IMR-90 (cell line): ENCODE measurements at regions not wholly inside any gene's neighbourhood (a gene's known extent, or its start where the extent isn't known, plus 50 kb on each side); places are given as distances from the start of the nearest gene placed in this dataset.

Source experiments
- ATAC-seq: fragments of 200-7000 bp; cut with Tn5 transposase; 2 replicates; pipeline ENCODE4 v1.9.1; 2020; ENCODE audit warnings: low read depth, mild to moderate bottlenecking, moderate library complexity
- BruUV-seq: library from RNA; stranded (reverse); fragments of 400-500 nt; replicated peaks from 2 replicates; lab custom pipeline; 2021; lab: Mats Ljungman, UMichigan
- CTCF ChIA-PET: fragments of 300-600 bp; formaldehyde crosslinking; extraction: SDS; loops from one replicate; lab custom pipeline; 2021; ENCODE audit warnings: antibody characterized with exemption; lab: Yijun Ruan, JAX
- POLR2A ChIA-PET: fragments of 300-600 bp; sonication (Branson Sonifier 250); formaldehyde crosslinking; loops from one replicate; lab custom pipeline; 2022; ENCODE audit warnings: antibody characterized with exemption; ENCODE audit not compliant: unreplicated experiment; lab: Charles Lee
- DNase-seq: peaks from one replicate; pipeline ENCODE4 v3.0.0; 2013
- H2AFZ ChIP-seq: replicated peaks from 2 replicates; pipeline ENCODE3; 2013; ENCODE audit warnings: low read length, mild to moderate bottlenecking; ENCODE audit not compliant: poor library complexity
- H2AK5ac ChIP-seq: 2 replicates; pipeline ENCODE4 v1.6.1; 2013; ENCODE audit warnings: low read depth, low read length, inconsistent platforms
- H2AK9ac ChIP-seq: replicated peaks from 2 replicates; pipeline ENCODE3; 2013; ENCODE audit warnings: mild to moderate bottlenecking, low read depth, low read length, moderate library complexity; ENCODE audit not compliant: poor library complexity
- H2BK120ac ChIP-seq: 2 replicates; pipeline ENCODE4 v1.6.1; 2013; ENCODE audit warnings: low read depth, low read length, inconsistent platforms
- H2BK15ac ChIP-seq: 3 replicates; pipeline ENCODE4 v1.6.1; 2013; ENCODE audit warnings: low read depth, low read length, inconsistent platforms
- H2BK20ac ChIP-seq: 2 replicates; pipeline ENCODE4 v1.6.1; 2013; ENCODE audit warnings: low read depth, mild to moderate bottlenecking, inconsistent platforms, low read length, moderate library complexity
- H2BK5ac ChIP-seq: 2 replicates; pipeline ENCODE4 v1.6.1; 2013; ENCODE audit warnings: mild to moderate bottlenecking, low read depth, low read length, inconsistent platforms; ENCODE audit not compliant: poor library complexity, severe bottlenecking
- H3K14ac ChIP-seq: replicated peaks from 2 replicates; pipeline ENCODE4 v1.6.1; 2013; ENCODE audit warnings: low read depth, low read length, inconsistent platforms
- H3K18ac ChIP-seq: 2 replicates; pipeline ENCODE4 v1.6.1; 2013; ENCODE audit warnings: low read depth, low read length, control low read depth
- H3K23ac ChIP-seq: 2 replicates; pipeline ENCODE4 v1.6.1; 2013; ENCODE audit warnings: low read depth, low read length, inconsistent platforms
- H3K27ac ChIP-seq: 2 replicates; pipeline ENCODE4 v1.5.1; 2013; ENCODE audit warnings: mild to moderate bottlenecking, control low read depth, low read length; ENCODE audit not compliant: insufficient read depth
- H3K27me3 ChIP-seq: 2 replicates; pipeline ENCODE4 v1.6.1; 2013; ENCODE audit warnings: low read length; ENCODE audit not compliant: control insufficient read depth, insufficient read depth
- H3K36me3 ChIP-seq: 2 replicates; pipeline ENCODE4 v1.6.1; 2013; ENCODE audit warnings: low read length, mixed read lengths; ENCODE audit not compliant: control insufficient read depth, insufficient read depth
- H3K4ac ChIP-seq: 2 replicates; pipeline ENCODE4 v1.6.1; 2013; ENCODE audit warnings: low read depth, low read length, inconsistent platforms
- H3K4me1 ChIP-seq: 2 replicates; pipeline ENCODE4 v1.6.1; 2013; ENCODE audit warnings: low read length, mixed read lengths; ENCODE audit not compliant: control insufficient read depth, insufficient read depth
- H3K4me2 ChIP-seq: 2 replicates; pipeline ENCODE4 v1.6.1; 2013; ENCODE audit warnings: low read depth, mild to moderate bottlenecking, control low read depth, low read length, moderate library complexity
- H3K4me3 ChIP-seq: 2 replicates; pipeline ENCODE4 v1.5.1; 2013; ENCODE audit warnings: low read depth, mild to moderate bottlenecking, control low read depth, low read length, moderate library complexity; ENCODE audit not compliant: insufficient read depth
- H3K56ac ChIP-seq: 2 replicates; pipeline ENCODE4 v1.6.1; 2013; ENCODE audit warnings: low read length, inconsistent platforms; ENCODE audit not compliant: insufficient read depth; ENCODE audit errors: extremely low read depth
- H3K79me1 ChIP-seq, 2 experiments: 2 replicates each; pipeline ENCODE4 v1.6.1; 2013; ENCODE audit warnings: low read length in 2 of 2, inconsistent platforms in 1 of 2, low read depth in 1 of 2
- H3K9ac ChIP-seq: 2 replicates; pipeline ENCODE4 v1.6.1; 2013; ENCODE audit warnings: low read depth, low read length, control low read depth
- H3K9me1 ChIP-seq: 2 replicates; pipeline ENCODE4 v1.6.1; 2013; ENCODE audit warnings: low read length, inconsistent platforms; ENCODE audit not compliant: insufficient read depth
- H3K9me3 ChIP-seq: 2 replicates; pipeline ENCODE4 v1.6.1; 2013; ENCODE audit warnings: low read length; ENCODE audit not compliant: control insufficient read depth, insufficient read depth
- H4K20me1 ChIP-seq: 2 replicates; pipeline ENCODE4 v1.6.1; 2013; ENCODE audit warnings: low read length, inconsistent platforms; ENCODE audit not compliant: insufficient read depth
- H4K5ac ChIP-seq: 2 replicates; pipeline ENCODE4 v1.6.1; 2013; ENCODE audit warnings: mild to moderate bottlenecking, low read depth, low read length, control low read depth
- H4K8ac ChIP-seq, 2 experiments: 2 replicates each; pipeline ENCODE4 v1.6.1; 2013; ENCODE audit warnings: low read depth in 2 of 2, low read length in 2 of 2, control low read depth in 1 of 2, inconsistent platforms in 1 of 2
- H4K91ac ChIP-seq: 2 replicates; pipeline ENCODE4 v1.6.1; 2013; ENCODE audit warnings: low read depth, low read length, inconsistent platforms; ENCODE audit not compliant: insufficient read depth
- CEBPB ChIP-seq: IDR thresholded peaks from 2 replicates; pipeline ENCODE4 v1.6.1; 2012; ENCODE audit warnings: low read depth, low read length, improper control_type of control experiment
- CHD1 ChIP-seq: IDR thresholded peaks from 2 replicates; pipeline ENCODE4 v1.6.1; 2012; ENCODE audit warnings: low read depth, low read length, improper control_type of control experiment
- CTCF ChIP-seq: conservative IDR thresholded peaks from 2 replicates; pipeline ENCODE4 v1.5.1; 2012; ENCODE audit warnings: mild to moderate bottlenecking, low read depth, low read length, improper control_type of control experiment
- FOS ChIP-seq: fragments of 150-350 bp; IDR thresholded peaks from 2 replicates; pipeline ENCODE4 v1.6.1; 2016; ENCODE audit warnings: low read depth, low read length
- MAFK ChIP-seq: IDR thresholded peaks from 2 replicates; pipeline ENCODE4 v1.6.1; 2012; ENCODE audit warnings: low read depth, low read length, improper control_type of control experiment
- MXI1 ChIP-seq: IDR thresholded peaks from 2 replicates; pipeline ENCODE4 v1.6.1; 2012; ENCODE audit warnings: low read depth, mild to moderate bottlenecking, low read length, moderate library complexity, borderline replicate concordance
- NFE2L2 ChIP-seq: fragments of 150-350 bp; IDR thresholded peaks from 2 replicates; pipeline ENCODE4 v1.6.1; 2016; ENCODE audit warnings: low read depth, mild to moderate bottlenecking, low read length
- POLR2A ChIP-seq: IDR thresholded peaks from 2 replicates; pipeline ENCODE4 v1.6.1; 2012; ENCODE audit warnings: mild to moderate bottlenecking, low read depth, low read length
- RAD21 ChIP-seq: IDR thresholded peaks from 2 replicates; pipeline ENCODE4 v1.6.1; 2012; ENCODE audit warnings: low read length, improper control_type of control experiment
- RCOR1 ChIP-seq: IDR thresholded peaks from 2 replicates; pipeline ENCODE4 v1.6.1; 2012; ENCODE audit warnings: mild to moderate bottlenecking, low read length, improper control_type of control experiment; ENCODE audit not compliant: insufficient replicate concordance
- SMC3 ChIP-seq: fragments of 150-350 bp; IDR thresholded peaks from 2 replicates; pipeline ENCODE4 v1.6.1; 2016; ENCODE audit warnings: low read depth, mild to moderate bottlenecking, antibody characterized with exemption, low read length, moderate library complexity
- WGBS, 2 experiments: methylation state at CpG; one replicate each; pipeline versions ENCODE4 v1.1.5 to v1.1.7; 2013; ENCODE audit warnings: missing lambda C conversion rate in 2 of 2; ENCODE audit not compliant: insufficient read length in 1 of 2; ENCODE audit errors: extremely low coverage in 2 of 2; 5-methylcytosine and 5-hydroxymethylcytosine counted together
- dilution Hi-C: fragments of 300-500 bp; cut with HindIII; formaldehyde crosslinking; loops from one replicate; pipeline ENCODE4 v1.14.3; 2018; ENCODE audit warnings: low sequenced_read_pairs; ENCODE audit not compliant: unreplicated experiment
- in situ Hi-C: fragments of 300-500 bp; cut with MboI; formaldehyde crosslinking; loops from 3 replicates; pipeline ENCODE4 v1.14.3; 2019; ENCODE audit warnings: low sequenced_read_pairs, inconsistent platforms, mixed read lengths
- intact Hi-C: fragments of 100-400 bp; cut with micrococcal nuclease; formaldehyde crosslinking; loops from 2 replicates; pipeline ENCODE4 v1.10.0; 2022
- TF ChIP-seq, protein P1 (sequence below): fragments of 150-350 bp; IDR thresholded peaks from 2 replicates; pipeline ENCODE4 v1.6.1; 2016; ENCODE audit warnings: low read depth, mild to moderate bottlenecking, low read length, moderate library complexity, borderline replicate concordance

GRCh38 chr18:32545631-32546030 lies 74.9 kb upstream of the GAREM1 start (continued):
- TF ChIP-seq RCOR1 (no peak), MAFK (no peak), NFE2L2 (no peak)

- no CpG with 5 or more reads among the region's 1 CpG for WGBS, 2 experiments
- Histone ChIP-seq H3K79me1 (no peaks in the 10 kb centered on the region), H2BK15ac (no peak overlapping the region), H3K9me3 (no peaks in the 10 kb centered on the region), H3K23ac (no peak overlapping the region), H2AK5ac (no peak overlapping the region), H4K5ac (no peak overlapping the region), H4K20me1 (no peaks in the 10 kb centered on the region), H2BK20ac (no peak overlapping the region), H2AK9ac (no peak overlapping the region), H4K91ac (no peak overlapping the region), H3K27ac (no peak overlapping the region), H3K4ac (no peak overlapping the region), H2AFZ (no peak overlapping the region), H2BK120ac (no peak overlapping the region), H3K18ac (no peak overlapping the region), H4K8ac (no peak overlapping the region), H3K36me3 (no peaks in the 10 kb centered on the region), H3K27me3 (no peaks in the 10 kb centered on the region), H3K56ac (no peak overlapping the region), H3K4me1 (no peaks in the 10 kb centered on the region), H3K4me3 (no peak overlapping the region), H3K4me2 (no peak overlapping the region), H3K14ac (no peak overlapping the region), H3K9me1 (no peaks in the 10 kb centered on the region), H3K9ac (no peak overlapping the region), H2BK5ac (no peak overlapping the region)
- BruUV-seq, result no TSS peak
- intact Hi-C loops (no loop called here), in situ Hi-C loops (no loop called here), dilution Hi-C loops (no loop called here)
- ATAC-seq, result no peak
- TF ChIP-seq MAFK (no peak), CEBPB (no peak), CTCF (no peak), NFE2L2 (no peak), FOS (no peak), MXI1 (no peak), CHD1 (no peak), POLR2A (no peak), RAD21 (no peak), SMC3 (no peak)
- TF ChIP-seq, protein P1, sequence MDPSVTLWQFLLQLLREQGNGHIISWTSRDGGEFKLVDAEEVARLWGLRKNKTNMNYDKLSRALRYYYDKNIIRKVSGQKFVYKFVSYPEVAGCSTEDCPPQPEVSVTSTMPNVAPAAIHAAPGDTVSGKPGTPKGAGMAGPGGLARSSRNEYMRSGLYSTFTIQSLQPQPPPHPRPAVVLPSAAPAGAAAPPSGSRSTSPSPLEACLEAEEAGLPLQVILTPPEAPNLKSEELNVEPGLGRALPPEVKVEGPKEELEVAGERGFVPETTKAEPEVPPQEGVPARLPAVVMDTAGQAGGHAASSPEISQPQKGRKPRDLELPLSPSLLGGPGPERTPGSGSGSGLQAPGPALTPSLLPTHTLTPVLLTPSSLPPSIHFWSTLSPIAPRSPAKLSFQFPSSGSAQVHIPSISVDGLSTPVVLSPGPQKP, result no peak
- no peak for DNase-seq
- ChIA-PET CTCF (no interaction called here), POLR2A (no interaction called here)
Observed at GRCh38 chr18:32544088-32544487, 73.4 kb upstream of the GAREM1 start.
